Right ventricle myocardium superior (tissue), 1 donor: ENCODE measurements at regions not wholly inside any gene's neighbourhood (a gene's known extent, or its start where the extent isn't known, plus 50 kb on each side); places are given as distances from the start of the nearest gene placed in this dataset.

Source experiments
- ATAC-seq: fragments of 200-7000 bp; cut with Tn5 transposase; one replicate; pipeline ENCODE4 v1.9.1; 2020; ENCODE audit warnings: mild to moderate bottlenecking; ENCODE audit not compliant: poor library complexity
- DNase-seq: peaks from one replicate; pipeline ENCODE4 v3.0.0-alpha.2; 2020
- intact Hi-C: fragments of 100-400 bp; cut with DNase I; formaldehyde crosslinking; loops from one replicate; pipeline ENCODE4 v1.11.2; 2022
- donor health status: DM: no; HTN: yes; CAD: no; lungs with severe emphysema.

DNA sequence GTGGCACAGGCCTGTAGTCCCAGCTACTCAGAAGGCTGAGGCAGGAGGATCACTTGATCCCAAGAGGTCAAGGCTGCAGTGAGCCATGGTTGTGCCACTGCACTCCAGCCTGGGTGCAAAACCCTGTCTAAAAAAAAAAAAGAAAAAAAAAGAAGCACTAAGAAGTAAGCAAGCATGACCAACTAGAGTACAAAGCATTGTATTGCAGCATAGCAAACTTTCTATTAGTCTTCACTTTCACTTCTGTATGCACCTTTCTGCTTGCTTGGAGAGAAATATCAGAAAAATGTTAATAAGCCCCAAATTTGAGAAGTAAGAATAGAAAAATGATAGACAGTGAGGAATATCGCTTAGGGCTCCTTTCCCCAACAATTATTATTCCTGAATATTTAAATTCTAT is 497.7 kb upstream of the WWC1 start:
- ATAC-seq (no peak), DNase-seq (no peak)
- intact Hi-C loops, result no loop called here

GRCh38 chr5:167794121-167794520 is 497.3 kb upstream of the WWC1 start:
- ATAC-seq, result no peak
- intact Hi-C loops, result no loop called here
- DNase-seq, result no peak

DNA sequence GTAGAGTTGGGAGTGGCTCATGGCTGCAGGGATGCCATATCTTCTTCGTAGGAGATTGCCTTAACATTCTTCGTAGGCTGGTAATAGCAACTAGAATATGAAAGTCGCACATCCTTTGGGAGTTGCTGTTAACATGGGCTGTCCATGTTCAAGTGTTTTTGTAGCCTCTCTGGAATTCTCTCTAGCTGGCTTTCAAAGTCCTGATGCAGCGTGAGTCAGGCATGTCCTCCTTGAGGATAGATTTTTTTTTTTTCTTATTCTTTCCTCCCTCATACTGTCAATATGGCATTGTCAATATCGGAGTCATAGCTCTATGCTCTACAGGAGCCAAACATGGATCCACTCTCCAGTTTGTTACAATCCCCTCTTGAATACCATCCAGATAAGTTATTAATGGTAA is 494.8 kb upstream of the WWC1 start:
- DNase-seq (no peak), ATAC-seq (no peak)
- intact Hi-C loops, result no loop called here

GRCh38 chr5:167797933-167798332 is 493.5 kb upstream of the WWC1 start:
- DNase-seq, result no peak
- intact Hi-C loops, result no loop called here
- ATAC-seq, result no peak

- ATAC-seq (peak; percentile 12), DNase-seq (no peak)
- intact Hi-C loops, result no loop called here
Observed at GRCh38 chr5:167798448-167798847, 493.0 kb upstream of the WWC1 start.

DNA sequence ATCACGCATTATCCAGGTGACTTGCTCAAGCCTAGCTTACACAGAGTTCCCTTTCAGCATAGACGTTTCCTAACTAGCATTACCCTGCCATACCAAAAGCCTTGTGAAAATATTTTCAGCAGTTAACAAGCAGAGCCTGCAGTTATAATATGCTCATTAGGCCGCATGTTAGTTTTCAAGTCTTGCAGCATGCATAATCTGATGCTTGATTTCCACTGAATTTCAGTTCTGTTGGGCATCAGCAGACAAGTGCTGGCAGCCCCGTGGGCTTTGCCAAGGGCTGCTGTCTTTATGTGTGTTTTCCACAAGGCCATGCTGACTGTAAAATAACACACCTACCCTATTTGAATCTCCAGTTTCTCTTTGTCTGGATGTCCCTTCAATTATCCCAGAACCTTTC is 491.0 kb upstream of the WWC1 start:
- DNase-seq (no peak), ATAC-seq (no peak)
- intact Hi-C loops, result no loop called here

DNA sequence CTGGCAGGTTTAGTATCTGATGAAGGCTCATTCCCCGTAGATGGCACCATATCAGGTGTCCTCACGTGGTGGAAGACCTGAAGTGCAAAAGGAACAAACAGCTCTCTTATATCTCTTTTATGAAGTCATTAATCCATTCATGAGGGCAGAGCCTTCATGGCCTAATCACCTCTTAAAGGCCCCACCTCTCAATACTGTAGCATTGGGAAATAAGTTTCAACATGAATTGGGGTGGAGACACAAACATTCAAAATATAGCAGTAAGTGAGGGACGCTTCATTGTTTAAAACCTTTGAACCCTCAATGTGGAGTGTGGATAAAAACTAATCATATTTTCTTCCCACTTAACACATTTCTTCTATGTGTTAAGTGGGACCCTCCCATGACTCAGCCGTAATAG is 489.4 kb upstream of the WWC1 start:
- ATAC-seq (no peak), DNase-seq (no peak)
- intact Hi-C loops, result no loop called here

- intact Hi-C loops, result no loop called here
- no peak for ATAC-seq
- DNase-seq, result no peak
Observed at GRCh38 chr5:167802755-167803431, 488.6 kb upstream of the WWC1 start.

DNA sequence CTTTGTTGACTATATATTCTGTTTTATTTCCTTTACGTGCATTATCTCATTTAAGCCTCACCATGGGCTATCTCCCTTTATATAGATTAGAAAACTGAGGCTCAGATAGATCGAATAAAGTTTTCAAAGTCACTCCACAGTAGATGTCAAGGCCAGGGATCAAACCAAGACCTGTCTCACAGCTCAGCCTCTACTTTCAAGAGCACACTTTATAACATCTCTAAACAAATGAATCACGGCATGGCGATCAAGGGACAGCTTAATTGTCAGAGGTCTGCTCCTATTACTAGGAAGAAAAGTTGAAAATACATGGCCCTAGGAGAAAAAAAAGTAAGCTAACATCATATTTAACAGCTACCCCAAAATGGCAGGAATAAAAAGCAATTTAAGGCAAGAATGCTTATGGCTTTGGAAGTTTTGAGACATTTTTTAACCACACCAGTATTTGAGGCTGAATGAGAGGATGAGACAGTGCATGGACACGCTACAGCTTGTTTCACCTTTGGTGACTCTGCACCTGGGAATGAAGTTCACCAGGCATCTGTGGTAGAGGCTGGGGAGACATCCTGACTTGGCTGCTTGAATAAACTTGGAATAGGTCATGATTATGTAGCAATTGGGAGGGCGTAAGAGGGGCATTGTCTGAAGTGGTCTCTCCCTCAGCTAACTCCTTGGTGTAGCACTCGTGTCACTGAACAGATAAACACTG is 486.8 kb upstream of the WWC1 start:
- intact Hi-C loops, result no loop called here
- ATAC-seq (no peak), DNase-seq (no peak)

DNA sequence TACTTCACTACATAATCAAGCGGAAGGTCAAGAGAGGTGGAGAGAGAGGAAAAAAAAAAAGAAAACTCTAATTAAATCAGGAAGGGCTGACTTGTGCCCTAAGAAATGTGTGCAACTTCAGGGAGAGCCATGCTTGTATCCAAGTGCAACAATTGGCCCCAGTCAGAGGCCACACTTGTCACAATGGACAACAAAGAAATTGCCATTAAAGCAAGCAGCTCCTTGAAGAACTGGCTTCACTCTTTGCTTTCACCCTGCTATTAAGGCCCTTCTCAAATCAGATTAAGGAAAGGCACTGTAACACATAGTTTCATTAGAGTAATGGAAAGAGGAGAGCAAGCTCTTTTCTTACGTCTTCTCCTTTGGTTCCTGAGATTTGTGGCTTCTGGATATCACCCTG is 480.9 kb upstream of the WWC1 start:
- DNase-seq (no peak), ATAC-seq (no peak)
- intact Hi-C loops, result no loop called here

GRCh38 chr5:167812871-167813270 is 478.6 kb upstream of the WWC1 start:
- ATAC-seq (no peak), DNase-seq (no peak)
- intact Hi-C loops, result no loop called here

DNA sequence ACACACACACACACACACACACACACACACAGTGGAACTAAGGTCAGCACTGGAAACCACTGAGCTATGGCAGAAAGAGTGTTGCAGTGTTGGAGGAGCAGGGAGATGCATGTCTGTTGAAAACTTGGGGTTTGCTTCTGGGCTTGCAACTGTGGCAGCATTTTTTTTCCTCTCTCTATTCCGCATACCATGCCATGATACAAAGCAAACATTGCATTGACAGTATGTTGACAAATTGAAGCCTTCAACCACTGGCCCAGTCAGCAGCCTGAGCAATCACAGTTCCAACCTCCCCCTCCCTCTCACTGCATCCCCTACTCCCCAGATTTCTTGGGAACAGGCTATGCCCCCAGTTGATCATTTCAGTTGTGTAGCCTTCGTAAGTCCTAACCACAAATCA is 478.1 kb upstream of the WWC1 start:
- DNase-seq, result no peak
- no peak for ATAC-seq
- intact Hi-C loops, result no loop called here

GRCh38 chr5:167814040-167814439 is 477.4 kb upstream of the WWC1 start:
- ATAC-seq, result no peak
- intact Hi-C loops, result no loop called here

GRCh38 chr5:167814828-167815227 is 476.6 kb upstream of the WWC1 start:
- no peak for ATAC-seq
- intact Hi-C loops, result no loop called here
- DNase-seq, result no peak

More at GRCh38 chr5:167814040-167814439, 477.4 kb upstream of the WWC1 start:
- no peak for DNase-seq

- intact Hi-C loops, result no loop called here
- ATAC-seq (no peak), DNase-seq (no peak)
Observed at GRCh38 chr5:167816354-167816753, 475.1 kb upstream of the WWC1 start.

DNA sequence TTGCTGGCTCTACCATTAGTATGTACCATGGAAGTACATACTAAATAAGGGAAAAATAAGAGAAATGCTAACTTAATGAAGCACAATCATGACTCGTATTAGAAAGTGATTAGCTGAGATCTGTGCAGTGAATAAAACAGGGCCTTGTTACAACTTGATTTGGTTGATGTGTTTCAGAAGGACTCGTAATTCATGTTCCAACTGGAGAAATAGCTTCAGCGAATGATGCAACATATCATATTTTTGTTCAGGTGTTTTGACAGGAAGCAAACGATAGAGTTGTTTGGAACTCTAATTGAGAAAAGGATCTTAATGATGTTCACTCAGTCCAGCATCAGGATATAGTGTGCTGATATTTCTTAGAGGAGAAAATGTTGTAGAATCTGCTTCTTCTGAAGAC is 474.6 kb upstream of the WWC1 start:
- DNase-seq (no peak), ATAC-seq (no peak)
- intact Hi-C loops, result no loop called here

GRCh38 chr5:167819406-167819805 is 472.0 kb upstream of the WWC1 start:
- intact Hi-C loops, result no loop called here
- no peak for DNase-seq
- no peak for ATAC-seq

- intact Hi-C loops, result no loop called here
- DNase-seq (no peak), ATAC-seq (no peak)
Observed at GRCh38 chr5:167820101-167820990, 471.1 kb upstream of the WWC1 start.

- ATAC-seq, result no peak
- no peak for DNase-seq
- intact Hi-C loops, result no loop called here
Observed at GRCh38 chr5:167821151-167821550, 470.3 kb upstream of the WWC1 start.

GRCh38 chr5:167821669-167822068 is 469.8 kb upstream of the WWC1 start:
- ATAC-seq (no peak), DNase-seq (no peak)
- intact Hi-C loops, result no loop called here
